Glutamatergic neuron (in vitro differentiated cells): ENCODE measurements at regions not wholly inside any gene's neighbourhood (a gene's known extent, or its start where the extent isn't known, plus 50 kb on each side); places are given as distances from the start of the nearest gene placed in this dataset.

Source experiments
- DNase-seq: peaks from one replicate; pipeline ENCODE4 v3.0.0; 2022
- H3K27ac Mint-ChIP-seq: one replicate; pipeline ENCODE4 v1.8.0; 2020; ENCODE audit warnings: mild to moderate bottlenecking, mixed read lengths, inconsistent platforms; ENCODE audit not compliant: unreplicated experiment
- H3K27me3 Mint-ChIP-seq: one replicate; pipeline ENCODE4 v1.8.0; 2020; ENCODE audit warnings: mild to moderate bottlenecking, moderate library complexity, mixed read lengths, inconsistent platforms; ENCODE audit not compliant: unreplicated experiment
- H3K36me3 Mint-ChIP-seq: one replicate; pipeline ENCODE4 v1.8.0; 2020; ENCODE audit warnings: mild to moderate bottlenecking, mixed read lengths, inconsistent platforms; ENCODE audit not compliant: unreplicated experiment
- H3K4me1 Mint-ChIP-seq: one replicate; pipeline ENCODE4 v1.8.0; 2020; ENCODE audit warnings: mild to moderate bottlenecking, low read depth, mixed read lengths, inconsistent platforms; ENCODE audit not compliant: unreplicated experiment
- H3K4me3 Mint-ChIP-seq: one replicate; pipeline ENCODE4 v1.8.0; 2020; ENCODE audit warnings: mild to moderate bottlenecking, mixed read lengths, inconsistent platforms; ENCODE audit not compliant: unreplicated experiment
- H3K9me3 Mint-ChIP-seq: one replicate; pipeline ENCODE4 v1.8.0; 2020; ENCODE audit warnings: mild to moderate bottlenecking, moderate library complexity, mixed read lengths, inconsistent platforms; ENCODE audit not compliant: unreplicated experiment
- CTCF ChIP-seq: fragments of 200-600 bp; sonication (generic); IDR thresholded peaks from one replicate; pipeline ENCODE4 v1.5.0; 2021; ENCODE audit not compliant: partially characterized antibody, unreplicated experiment

DNA sequence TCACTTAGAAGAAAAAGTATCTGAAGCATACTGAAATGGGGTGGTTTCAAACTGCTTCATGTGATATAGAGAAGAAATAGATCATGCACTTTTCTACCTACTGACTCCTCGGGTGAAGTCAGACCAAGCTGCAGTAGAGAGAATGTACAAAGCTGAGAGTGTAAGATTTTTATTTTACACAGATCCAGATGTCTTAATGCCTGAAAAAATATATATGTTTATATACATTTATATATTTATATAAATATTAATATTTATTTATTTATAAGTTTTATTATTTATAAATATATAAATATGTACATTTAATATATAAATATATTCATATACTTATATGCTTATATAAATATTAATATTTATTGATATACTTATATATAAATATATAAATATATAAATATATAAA lies 171.9 kb upstream of the SPOCK3 start:
- DNase-seq, result no peak

DNA sequence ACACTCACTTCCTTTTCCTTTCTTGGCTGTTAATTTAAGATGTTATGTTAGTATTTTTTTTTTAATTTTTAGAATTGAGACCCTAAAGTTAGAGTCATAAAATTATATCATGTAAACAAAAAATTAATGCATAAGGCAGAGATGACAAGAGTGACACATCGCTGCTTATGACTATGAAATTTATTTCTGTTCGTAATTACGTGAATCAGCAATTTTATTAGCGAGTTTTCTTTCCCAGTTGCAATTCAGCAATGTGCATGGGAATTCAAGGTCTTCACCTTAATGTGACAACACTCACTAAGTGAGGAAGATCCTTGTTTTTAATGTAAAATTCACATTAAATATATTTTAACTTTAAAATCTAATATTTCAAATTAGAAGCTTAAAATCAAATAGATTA lies 181.2 kb upstream of the SPOCK3 start:
- Mint-ChIP-seq H3K27ac (no peak overlapping the region), H3K4me1 (peaks cover 8% of the 10 kb centered on the region), H3K9me3 (no peaks in the 10 kb centered on the region), H3K4me3 (no peak overlapping the region), H3K36me3 (no peaks in the 10 kb centered on the region), H3K27me3 (no peaks in the 10 kb centered on the region)
- DNase-seq, result no peak
- no peak for TF ChIP-seq CTCF

More for the DNA sequence above, 171.9 kb upstream of the SPOCK3 start:
- Mint-ChIP-seq H3K36me3 (no peaks in the 10 kb centered on the region), H3K4me3 (no peak overlapping the region), H3K27me3 (no peaks in the 10 kb centered on the region), H3K9me3 (no peaks in the 10 kb centered on the region), H3K27ac (no peak overlapping the region), H3K4me1 (no peaks in the 10 kb centered on the region)
- no peak for TF ChIP-seq CTCF

- Mint-ChIP-seq H3K36me3 (no peaks in the 10 kb centered on the region), H3K4me3 (no peak overlapping the region), H3K9me3 (peaks cover 2% of the 10 kb centered on the region), H3K4me1 (peaks cover 14% of the 10 kb centered on the region), H3K27ac (peak overlapping the region; percentile 83), H3K27me3 (peaks cover 2% of the 10 kb centered on the region)
- TF ChIP-seq CTCF, result no peak
- DNase-seq, result no peak
Observed at GRCh38 chr4:167419468-167420140, 185.3 kb upstream of the SPOCK3 start.

DNA sequence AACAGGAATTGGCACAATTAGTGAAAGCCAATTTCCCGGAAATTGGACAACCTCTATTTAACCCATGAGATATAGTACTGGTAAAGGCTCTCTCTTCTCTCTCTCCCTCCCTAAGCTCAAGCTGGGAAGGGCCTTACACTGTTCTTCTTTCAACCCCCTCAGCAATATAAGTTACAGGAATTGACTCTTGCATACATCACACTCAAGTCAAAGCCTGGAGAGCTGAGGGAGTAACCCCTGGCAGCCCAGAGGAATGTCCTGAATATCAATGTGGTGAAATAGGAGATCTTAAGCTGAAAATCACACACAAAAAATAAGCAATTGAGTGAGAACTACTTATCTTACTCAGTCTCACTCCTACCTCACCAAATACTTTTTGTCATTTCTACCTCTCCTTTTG lies 186.9 kb upstream of the SPOCK3 start:
- Mint-ChIP-seq H3K4me1 (peaks cover 14% of the 10 kb centered on the region), H3K4me3 (no peak overlapping the region), H3K9me3 (peaks cover 5% of the 10 kb centered on the region), H3K27me3 (peaks cover 2% of the 10 kb centered on the region), H3K27ac (no peak overlapping the region), H3K36me3 (no peaks in the 10 kb centered on the region)
- no peak for DNase-seq
- no peak for TF ChIP-seq CTCF

- TF ChIP-seq CTCF, result no peak
- peaks cover 5% of the 10 kb centered on the region for H3K9me3 Mint-ChIP-seq
- peaks cover 3% of the 10 kb centered on the region for H3K27me3 Mint-ChIP-seq
- H3K27ac Mint-ChIP-seq, result no peak overlapping the region
- no peak for DNase-seq
- no peaks in the 10 kb centered on the region for H3K36me3 Mint-ChIP-seq
- no peak overlapping the region for H3K4me3 Mint-ChIP-seq
- peaks cover 18% of the 10 kb centered on the region for H3K4me1 Mint-ChIP-seq
Observed at GRCh38 chr4:167424341-167425256, 190.3 kb upstream of the SPOCK3 start.
